K562 (cell line): ENCODE measurements at regions not wholly inside any gene's neighbourhood (a gene's known extent, or its start where the extent isn't known, plus 50 kb on each side); places are given as distances from the start of the nearest gene placed in this dataset.

Experiments used
- ATAC-seq: fragments of 200-7000 bp; cut with Tn5 transposase; 3 replicates; pipeline ENCODE4 v1.9.1; 2020; ENCODE audit warnings: moderate library complexity
- BruUV-seq: library from RNA; stranded (reverse); fragments of 400-500 nt; replicated peaks from 2 replicates; lab custom pipeline; 2021; lab: Mats Ljungman, UMichigan
- CTCF ChIA-PET: fragments of 300-600 bp; formaldehyde crosslinking; extraction: SDS; loops from one replicate; lab custom pipeline; 2021; ENCODE audit warnings: low intra/inter-chr PET ratio; lab: Yijun Ruan, JAX
- POLR2A ChIA-PET: fragments of 300-600, 350-650 bp; sonication (Branson Sonifier 250); formaldehyde crosslinking; extraction: SDS; loops from one replicate; lab custom pipeline; 2021; ENCODE audit warnings: antibody characterized with exemption, inconsistent platforms; lab: Yijun Ruan, JAX
- DNase-seq, 4 experiments: peaks; one replicate each; pipeline versions ENCODE4 v3.0.0 to v3.0.0-alpha.2; 2011 to 2018; ENCODE audit warnings: low spot score in 3 of 4, mixed read lengths in 3 of 4; ENCODE audit errors: extremely low read depth in 1 of 4
- FAIRE-seq: peaks from 2 replicates; lab custom pipeline; 2011; peaks lifted over from hg19 to GRCh38; lab: Jason Lieb, UNC
- H2AFZ ChIP-seq: 2 replicates; pipeline ENCODE4 v1.6.0; 2011; ENCODE audit warnings: low read depth, low read length, control low read depth, inconsistent platforms
- H3K27ac ChIP-seq: fragments of 200-600 bp; 3 replicates; pipeline ENCODE4 v1.8.0; 2011; ENCODE audit warnings: low read depth, mild to moderate bottlenecking, control low read depth, inconsistent platforms, low read length, moderate library complexity, mixed read lengths; ENCODE audit errors: extremely low read depth
- H3K27me3 ChIP-seq, 2 experiments: fragments of 300-600 bp in 1 of 2; 2 replicates in 1 of 2; 3 replicates in 1 of 2; pipeline versions ENCODE4 v1.6.0 to v1.8.0; 2011; ENCODE audit warnings: inconsistent platforms in 2 of 2, low read length in 2 of 2, mild to moderate bottlenecking in 1 of 2, mixed read lengths in 1 of 2, moderate library complexity in 1 of 2; ENCODE audit not compliant: control insufficient read depth in 2 of 2, insufficient read depth in 2 of 2
- H3K36me3 ChIP-seq: fragments of 300-600 bp; 3 replicates; pipeline ENCODE4 v1.8.0; 2011; ENCODE audit warnings: mild to moderate bottlenecking, low read length, inconsistent platforms; ENCODE audit not compliant: control insufficient read depth, insufficient read depth
- H3K4me1 ChIP-seq, 2 experiments: fragments of 200-600 bp in 1 of 2; replicated peaks in 1 of 2; 2 replicates in 1 of 2; 3 replicates in 1 of 2; pipeline versions ENCODE4 v1.5.1 to v1.8.0; 2011; ENCODE audit warnings: inconsistent platforms in 2 of 2, low read length in 2 of 2, mild to moderate bottlenecking in 1 of 2, mixed read lengths in 1 of 2, moderate library complexity in 1 of 2; ENCODE audit not compliant: control insufficient read depth in 2 of 2, insufficient read depth in 2 of 2
- H3K4me2 ChIP-seq: 2 replicates; pipeline ENCODE4 v1.6.1; 2011; ENCODE audit warnings: low read length, control low read depth, inconsistent platforms, mixed read lengths; ENCODE audit not compliant: insufficient read depth
- H3K4me3 ChIP-seq: fragments of 200-600 bp; sonication (generic), shearing (Covaris generic); 2 replicates; pipeline ENCODE4 v1.5.1; 2016; ENCODE audit warnings: control low read depth, inconsistent platforms
- H3K79me2 ChIP-seq: fragments of 200-600 bp; 3 replicates; pipeline ENCODE4 v1.8.0; 2011; ENCODE audit warnings: low read length, inconsistent platforms; ENCODE audit not compliant: control insufficient read depth, insufficient read depth
- H3K9ac ChIP-seq, 2 experiments: 2 replicates each; pipeline versions ENCODE4 v1.6.0 to v1.6.1; 2011; ENCODE audit warnings: low read depth in 2 of 2, low read length in 2 of 2, control low read depth in 1 of 2, inconsistent platforms in 1 of 2, mild to moderate bottlenecking in 1 of 2, mixed read lengths in 1 of 2; ENCODE audit not compliant: insufficient read depth in 1 of 2
- H3K9me1 ChIP-seq: one replicate; pipeline ENCODE4 v1.6.0; 2011; ENCODE audit warnings: inconsistent platforms, mild to moderate bottlenecking, low read length, moderate library complexity; ENCODE audit not compliant: control insufficient read depth, insufficient read depth
- H3K9me3 ChIP-seq: replicated peaks from 2 replicates; pipeline ENCODE4 v1.5.1; 2011; ENCODE audit warnings: low read depth, low read length, inconsistent platforms; ENCODE audit not compliant: control insufficient read depth, insufficient read depth
- H4K20me1 ChIP-seq: replicated peaks from 2 replicates; pipeline ENCODE4 v1.6.1; 2011; ENCODE audit warnings: low read length, inconsistent platforms, mixed read lengths; ENCODE audit not compliant: control insufficient read depth, insufficient read depth
- C11orf30 ChIP-seq: fragments of 450-650 bp; IDR thresholded peaks from 2 replicates; pipeline ENCODE4 v1.6.1; 2016; ENCODE audit warnings: low read depth, mild to moderate bottlenecking
- CBFA2T2 ChIP-seq: fragments of 450-650 bp; conservative IDR thresholded peaks from 2 replicates; pipeline ENCODE4 v1.6.1; 2017; ENCODE audit warnings: mild to moderate bottlenecking
- EHMT2 ChIP-seq: fragments of 450-650 bp; IDR thresholded peaks from 2 replicates; pipeline ENCODE4 v1.6.1; 2018; ENCODE audit warnings: antibody characterized with exemption
- FOXA3 ChIP-seq, 2 experiments: fragments of 450-650 bp in 1 of 2; sonication (generic) in 1 of 2; formaldehyde crosslinking; IDR thresholded peaks in 1 of 2; conservative IDR thresholded peaks in 1 of 2; 2 replicates each; pipeline versions ENCODE4 v1.4.0 to v1.8.0; 2020 to 2022; ENCODE audit warnings: mild to moderate bottlenecking in 2 of 2, missing genetic modification reagents in 1 of 2
- MYBL2 ChIP-seq, 2 experiments: fragments of 450-650 bp in 1 of 2; sonication (generic) in 1 of 2; formaldehyde crosslinking in 1 of 2; IDR thresholded peaks; 2 replicates each; pipeline versions ENCODE4 v1.6.1 to v1.8.1; 2017 to 2022; ENCODE audit warnings: borderline replicate concordance in 1 of 2, inconsistent platforms in 1 of 2, low read depth in 1 of 2, mild to moderate bottlenecking in 1 of 2, missing genetic modification reagents in 1 of 2, moderate library complexity in 1 of 2
- POLR2B ChIP-seq: fragments of 450-650 bp; IDR thresholded peaks from 2 replicates; pipeline ENCODE4 v1.6.1; 2018; ENCODE audit warnings: low read depth; ENCODE audit not compliant: partially characterized antibody
- POLR2H ChIP-seq: IDR thresholded peaks from 2 replicates; pipeline ENCODE4 v1.6.1; 2016; ENCODE audit warnings: missing genetic modification characterization, low read depth, mild to moderate bottlenecking, control low read depth, missing compliant biosample characterization, moderate library complexity
- RBM39 ChIP-seq: fragments of 200-400 bp; formaldehyde crosslinking; optimal IDR thresholded peaks from 2 replicates; pipeline ENCODE3; 2018; ENCODE audit warnings: low read depth, low read length
- SIRT6 ChIP-seq: IDR thresholded peaks from one replicate; pipeline ENCODE4 v1.6.1; 2012; ENCODE audit warnings: low read depth, mild to moderate bottlenecking, control low read depth, inconsistent platforms, low read length, moderate library complexity
- SLC30A9 ChIP-seq: fragments of 250-450 bp; sonication (Bioruptor Pico); IDR thresholded peaks from 2 replicates; pipeline ENCODE4 v1.8.0; 2022; ENCODE audit warnings: mild to moderate bottlenecking, moderate library complexity
- SMAD3 ChIP-seq: fragments of 450-650 bp; formaldehyde crosslinking; conservative IDR thresholded peaks from 2 replicates; pipeline ENCODE4 v1.4.0; 2020; ENCODE audit warnings: mild to moderate bottlenecking
- SP1 ChIP-seq: sonication (generic); formaldehyde crosslinking; IDR thresholded peaks from 2 replicates; pipeline ENCODE4 v1.8.1; 2022; ENCODE audit warnings: mild to moderate bottlenecking, missing genetic modification reagents
- ZNF165 ChIP-seq: fragments of 250-450 bp; sonication (Bioruptor Pico); IDR thresholded peaks from 2 replicates; pipeline ENCODE4 v1.4.0; 2020; ENCODE audit warnings: borderline replicate concordance
- ZNF212 ChIP-seq: fragments of 450-650 bp; formaldehyde crosslinking; IDR thresholded peaks from 2 replicates; pipeline ENCODE4 v1.4.0; 2020; ENCODE audit warnings: mild to moderate bottlenecking
- WGBS: fragments of 100-300 bp; shearing (Covaris generic); methylation state at CpG from one replicate; pipeline ENCODE4 v1.1.6; 2016; ENCODE audit warnings: low coverage, mixed read lengths; ENCODE audit not compliant: insufficient coverage; ENCODE audit errors: missing lambda C conversion rate; 5-methylcytosine and 5-hydroxymethylcytosine counted together
- in situ Hi-C: fragments of 300-500 bp; cut with MboI; formaldehyde crosslinking; loops from 4 replicates; pipeline ENCODE4 v1.15.0; 2018; ENCODE audit warnings: inconsistent platforms, mixed read lengths
- intact Hi-C: fragments of 100-400 bp; cut with micrococcal nuclease; formaldehyde crosslinking; loops from 2 replicates; pipeline ENCODE4 v1.14.2; 2022
- TF ChIP-seq, protein P1 (sequence below): sonication (generic); formaldehyde crosslinking; IDR thresholded peaks from 2 replicates; pipeline ENCODE4 v1.4.0; 2020; ENCODE audit warnings: mild to moderate bottlenecking, missing genetic modification reagents
- TF ChIP-seq, protein P2 (sequence below), 2 experiments: fragments of 250-450 bp in 1 of 2; fragments of 450-650 bp in 1 of 2; sonication (Bioruptor Pico) in 1 of 2; IDR thresholded peaks; 2 replicates each; pipeline versions ENCODE4 v1.6.1 to v1.8.0; 2016 to 2021; ENCODE audit warnings: mild to moderate bottlenecking in 2 of 2, moderate library complexity in 2 of 2, missing compliant biosample characterization in 1 of 2, missing genetic modification characterization in 1 of 2

DNA sequence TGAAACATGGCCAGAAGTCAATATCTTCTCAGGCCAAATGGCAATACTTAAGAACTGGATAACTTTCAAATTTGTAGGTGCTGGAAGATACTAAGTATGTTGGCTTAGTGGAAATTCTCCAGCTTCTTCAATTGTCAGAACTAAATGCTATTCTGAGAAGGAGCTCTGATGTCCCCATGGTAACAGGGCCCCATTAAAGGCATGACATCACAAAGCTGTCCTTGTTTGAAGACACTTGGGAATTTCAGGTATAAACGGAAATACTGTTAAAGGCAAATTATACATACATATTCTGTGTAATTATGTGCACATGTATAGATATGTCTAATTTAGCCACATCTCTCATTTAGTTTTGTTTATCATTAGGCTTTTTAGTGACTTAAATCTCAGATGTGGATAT lies 210.0 kb upstream of the SEL1L start:
- Histone ChIP-seq H3K36me3 (no peaks in the 10 kb centered on the region), H4K20me1 (no peaks in the 10 kb centered on the region), H3K9me1 (no peaks in the 10 kb centered on the region), H3K27ac (no peak overlapping the region), H3K4me3 (no peak overlapping the region), H3K4me2 (no peak overlapping the region), H3K4me1 (no peaks in the 10 kb centered on the region), H3K9ac (no peak overlapping the region), H2AFZ (no peak overlapping the region), H3K9me3 (no peaks in the 10 kb centered on the region), H3K79me2 (no peaks in the 10 kb centered on the region), H3K27me3 (no peaks in the 10 kb centered on the region)
- BruUV-seq = no TSS peak
- TF ChIP-seq POLR2B = no peak
- no peak for TF ChIP-seq FOXA3 (CRISPR knock-in tag; conservative IDR thresholded peaks at IDR 0.05 in 1 of 2, IDR thresholded peaks at IDR 0.05 in 1 of 2)
- no peak for TF ChIP-seq ZNF165 (CRISPR knock-in tag)
- no peak for TF ChIP-seq MYBL2 (IDR thresholded peaks at IDR 0.05; ENCODE audit: low read depth)
- no peak for TF ChIP-seq MYBL2 (CRISPR knock-in tag; IDR thresholded peaks at IDR 0.05; ENCODE audit: borderline replicate concordance)
- TF ChIP-seq CBFA2T2 = no peak
- ChIA-PET POLR2A (no interaction called here), CTCF (no interaction called here)
- DNase-seq (no peak), ATAC-seq (no peak), FAIRE-seq (no peak)
- in situ Hi-C loops = no loop called here
- WGBS = 0% methylated on average over 1 of the region's 1 CpG
- intact Hi-C loops = no loop called here

DNA sequence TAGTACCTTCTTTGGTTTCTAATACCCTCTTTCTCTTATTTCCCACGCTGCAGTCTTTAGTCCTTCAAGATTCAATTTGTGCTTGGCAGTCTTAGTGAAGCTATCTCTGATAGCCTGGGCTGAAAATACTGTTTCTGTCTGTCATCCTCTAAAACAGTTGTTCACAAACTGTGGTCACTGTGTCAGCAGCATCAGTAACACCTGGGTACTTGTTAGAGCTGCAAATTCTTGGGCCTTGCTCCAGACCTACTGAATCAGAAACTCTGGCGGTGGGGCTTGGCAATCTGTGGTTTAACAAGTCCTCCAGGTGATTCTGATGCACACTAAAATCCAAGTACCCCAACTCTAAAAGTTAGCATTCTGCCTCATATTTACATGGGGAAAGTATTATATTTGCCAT lies 217.5 kb upstream of the SEL1L start:
- no peak overlapping the region for H2AFZ ChIP-seq
- no peaks in the 10 kb centered on the region for H3K9me1 ChIP-seq
- CTCF ChIA-PET = no interaction called here
- no peak overlapping the region for H3K4me3 ChIP-seq
- no peaks in the 10 kb centered on the region for H3K4me1 ChIP-seq
- H3K27ac ChIP-seq = no peak overlapping the region
- no peaks in the 10 kb centered on the region for H3K79me2 ChIP-seq
- no peak for DNase-seq
- H3K9ac ChIP-seq = no peak overlapping the region
- no peaks in the 10 kb centered on the region for H3K9me3 ChIP-seq
- no peak for ATAC-seq
- BruUV-seq = no TSS peak
- in situ Hi-C loops (no loop called here), intact Hi-C loops (no loop called here)
- POLR2A ChIA-PET = no interaction called here
- H3K27me3 ChIP-seq = no peaks in the 10 kb centered on the region
- H4K20me1 ChIP-seq = no peaks in the 10 kb centered on the region
- no peak overlapping the region for H3K4me2 ChIP-seq
- WGBS = 0% methylated on average over 2 of the region's 2 CpGs
- no peak for FAIRE-seq
- H3K36me3 ChIP-seq = no peaks in the 10 kb centered on the region
- TF ChIP-seq RBM39 (no peak), SLC30A9 (CRISPR knock-in tag) (no peak), SP1 (CRISPR knock-in tag) (no peak), ZNF212 (no peak), SIRT6 (no peak), SMAD3 (CRISPR knock-in tag) (no peak), C11orf30 (no peak), EHMT2 (no peak), POLR2H (tag) (no peak)
- TF ChIP-seq, protein P1, sequence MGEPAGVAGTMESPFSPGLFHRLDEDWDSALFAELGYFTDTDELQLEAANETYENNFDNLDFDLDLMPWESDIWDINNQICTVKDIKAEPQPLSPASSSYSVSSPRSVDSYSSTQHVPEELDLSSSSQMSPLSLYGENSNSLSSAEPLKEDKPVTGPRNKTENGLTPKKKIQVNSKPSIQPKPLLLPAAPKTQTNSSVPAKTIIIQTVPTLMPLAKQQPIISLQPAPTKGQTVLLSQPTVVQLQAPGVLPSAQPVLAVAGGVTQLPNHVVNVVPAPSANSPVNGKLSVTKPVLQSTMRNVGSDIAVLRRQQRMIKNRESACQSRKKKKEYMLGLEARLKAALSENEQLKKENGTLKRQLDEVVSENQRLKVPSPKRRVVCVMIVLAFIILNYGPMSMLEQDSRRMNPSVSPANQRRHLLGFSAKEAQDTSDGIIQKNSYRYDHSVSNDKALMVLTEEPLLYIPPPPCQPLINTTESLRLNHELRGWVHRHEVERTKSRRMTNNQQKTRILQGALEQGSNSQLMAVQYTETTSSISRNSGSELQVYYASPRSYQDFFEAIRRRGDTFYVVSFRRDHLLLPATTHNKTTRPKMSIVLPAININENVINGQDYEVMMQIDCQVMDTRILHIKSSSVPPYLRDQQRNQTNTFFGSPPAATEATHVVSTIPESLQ (CRISPR knock-in tag) = no peak
- TF ChIP-seq, protein P2, sequence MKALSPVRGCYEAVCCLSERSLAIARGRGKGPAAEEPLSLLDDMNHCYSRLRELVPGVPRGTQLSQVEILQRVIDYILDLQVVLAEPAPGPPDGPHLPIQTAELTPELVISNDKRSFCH (CRISPR knock-in tag; IDR thresholded peaks at IDR 0.05) = no peak
- TF ChIP-seq, protein P2 (tag; IDR thresholded peaks at IDR 0.05) = no peak
